PC-3 (cell line): ENCODE measurements at regions not wholly inside any gene's neighbourhood (a gene's known extent, or its start where the extent isn't known, plus 50 kb on each side); places are given as distances from the start of the nearest gene placed in this dataset.

Experiments
- EZH2 ChIP-seq: fragments of 300-600 bp; sonication (generic); IDR thresholded peaks from one replicate; pipeline ENCODE4 v1.6.1; 2017; ENCODE audit warnings: antibody characterized with exemption, mild to moderate bottlenecking, low read length; ENCODE audit not compliant: unreplicated experiment
- TF ChIP-seq, protein P1 (sequence below): fragments of 300-600 bp; sonication (generic); conservative IDR thresholded peaks from 2 replicates; pipeline ENCODE4 v1.5.1; 2017; ENCODE audit warnings: antibody characterized with exemption, low read depth, mild to moderate bottlenecking, low read length

- TF ChIP-seq, protein P1, sequence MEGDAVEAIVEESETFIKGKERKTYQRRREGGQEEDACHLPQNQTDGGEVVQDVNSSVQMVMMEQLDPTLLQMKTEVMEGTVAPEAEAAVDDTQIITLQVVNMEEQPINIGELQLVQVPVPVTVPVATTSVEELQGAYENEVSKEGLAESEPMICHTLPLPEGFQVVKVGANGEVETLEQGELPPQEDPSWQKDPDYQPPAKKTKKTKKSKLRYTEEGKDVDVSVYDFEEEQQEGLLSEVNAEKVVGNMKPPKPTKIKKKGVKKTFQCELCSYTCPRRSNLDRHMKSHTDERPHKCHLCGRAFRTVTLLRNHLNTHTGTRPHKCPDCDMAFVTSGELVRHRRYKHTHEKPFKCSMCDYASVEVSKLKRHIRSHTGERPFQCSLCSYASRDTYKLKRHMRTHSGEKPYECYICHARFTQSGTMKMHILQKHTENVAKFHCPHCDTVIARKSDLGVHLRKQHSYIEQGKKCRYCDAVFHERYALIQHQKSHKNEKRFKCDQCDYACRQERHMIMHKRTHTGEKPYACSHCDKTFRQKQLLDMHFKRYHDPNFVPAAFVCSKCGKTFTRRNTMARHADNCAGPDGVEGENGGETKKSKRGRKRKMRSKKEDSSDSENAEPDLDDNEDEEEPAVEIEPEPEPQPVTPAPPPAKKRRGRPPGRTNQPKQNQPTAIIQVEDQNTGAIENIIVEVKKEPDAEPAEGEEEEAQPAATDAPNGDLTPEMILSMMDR: no peak
- TF ChIP-seq EZH2: no peak
These were observed 147.9 kb upstream of the PLET1 start for GRCh38 chr11:112408517-112408916.
